ENCODE measurements at regions not wholly inside any gene's neighbourhood (a gene's known extent, or its start where the extent isn't known, plus 50 kb on each side); places are given as distances from the start of the nearest gene placed in this dataset.

GRCh38 chr5:50975840-50976239, 309.4 kb downstream of the PARP8 start:
- TF ChIP-seq ETS1 (IDR thresholded peaks at IDR 0.05) (no peak), POLR2AphosphoS5 (IDR thresholded peaks at IDR 0.05; ENCODE audit: low read depth) (no peak), JUNB (IDR thresholded peaks at IDR 0.05; ENCODE audit: unreplicated experiment) (no peak), NANOG (IDR thresholded peaks at IDR 0.05; ENCODE audit: borderline replicate concordance) (no peak), EZH2phosphoT487 (IDR thresholded peaks at IDR 0.05; ENCODE audit: unreplicated experiment) (no peak), EZH2 (IDR thresholded peaks at IDR 0.05; ENCODE audit: low read depth, unreplicated experiment) (no peak)
- TF ChIP-seq, protein P1, sequence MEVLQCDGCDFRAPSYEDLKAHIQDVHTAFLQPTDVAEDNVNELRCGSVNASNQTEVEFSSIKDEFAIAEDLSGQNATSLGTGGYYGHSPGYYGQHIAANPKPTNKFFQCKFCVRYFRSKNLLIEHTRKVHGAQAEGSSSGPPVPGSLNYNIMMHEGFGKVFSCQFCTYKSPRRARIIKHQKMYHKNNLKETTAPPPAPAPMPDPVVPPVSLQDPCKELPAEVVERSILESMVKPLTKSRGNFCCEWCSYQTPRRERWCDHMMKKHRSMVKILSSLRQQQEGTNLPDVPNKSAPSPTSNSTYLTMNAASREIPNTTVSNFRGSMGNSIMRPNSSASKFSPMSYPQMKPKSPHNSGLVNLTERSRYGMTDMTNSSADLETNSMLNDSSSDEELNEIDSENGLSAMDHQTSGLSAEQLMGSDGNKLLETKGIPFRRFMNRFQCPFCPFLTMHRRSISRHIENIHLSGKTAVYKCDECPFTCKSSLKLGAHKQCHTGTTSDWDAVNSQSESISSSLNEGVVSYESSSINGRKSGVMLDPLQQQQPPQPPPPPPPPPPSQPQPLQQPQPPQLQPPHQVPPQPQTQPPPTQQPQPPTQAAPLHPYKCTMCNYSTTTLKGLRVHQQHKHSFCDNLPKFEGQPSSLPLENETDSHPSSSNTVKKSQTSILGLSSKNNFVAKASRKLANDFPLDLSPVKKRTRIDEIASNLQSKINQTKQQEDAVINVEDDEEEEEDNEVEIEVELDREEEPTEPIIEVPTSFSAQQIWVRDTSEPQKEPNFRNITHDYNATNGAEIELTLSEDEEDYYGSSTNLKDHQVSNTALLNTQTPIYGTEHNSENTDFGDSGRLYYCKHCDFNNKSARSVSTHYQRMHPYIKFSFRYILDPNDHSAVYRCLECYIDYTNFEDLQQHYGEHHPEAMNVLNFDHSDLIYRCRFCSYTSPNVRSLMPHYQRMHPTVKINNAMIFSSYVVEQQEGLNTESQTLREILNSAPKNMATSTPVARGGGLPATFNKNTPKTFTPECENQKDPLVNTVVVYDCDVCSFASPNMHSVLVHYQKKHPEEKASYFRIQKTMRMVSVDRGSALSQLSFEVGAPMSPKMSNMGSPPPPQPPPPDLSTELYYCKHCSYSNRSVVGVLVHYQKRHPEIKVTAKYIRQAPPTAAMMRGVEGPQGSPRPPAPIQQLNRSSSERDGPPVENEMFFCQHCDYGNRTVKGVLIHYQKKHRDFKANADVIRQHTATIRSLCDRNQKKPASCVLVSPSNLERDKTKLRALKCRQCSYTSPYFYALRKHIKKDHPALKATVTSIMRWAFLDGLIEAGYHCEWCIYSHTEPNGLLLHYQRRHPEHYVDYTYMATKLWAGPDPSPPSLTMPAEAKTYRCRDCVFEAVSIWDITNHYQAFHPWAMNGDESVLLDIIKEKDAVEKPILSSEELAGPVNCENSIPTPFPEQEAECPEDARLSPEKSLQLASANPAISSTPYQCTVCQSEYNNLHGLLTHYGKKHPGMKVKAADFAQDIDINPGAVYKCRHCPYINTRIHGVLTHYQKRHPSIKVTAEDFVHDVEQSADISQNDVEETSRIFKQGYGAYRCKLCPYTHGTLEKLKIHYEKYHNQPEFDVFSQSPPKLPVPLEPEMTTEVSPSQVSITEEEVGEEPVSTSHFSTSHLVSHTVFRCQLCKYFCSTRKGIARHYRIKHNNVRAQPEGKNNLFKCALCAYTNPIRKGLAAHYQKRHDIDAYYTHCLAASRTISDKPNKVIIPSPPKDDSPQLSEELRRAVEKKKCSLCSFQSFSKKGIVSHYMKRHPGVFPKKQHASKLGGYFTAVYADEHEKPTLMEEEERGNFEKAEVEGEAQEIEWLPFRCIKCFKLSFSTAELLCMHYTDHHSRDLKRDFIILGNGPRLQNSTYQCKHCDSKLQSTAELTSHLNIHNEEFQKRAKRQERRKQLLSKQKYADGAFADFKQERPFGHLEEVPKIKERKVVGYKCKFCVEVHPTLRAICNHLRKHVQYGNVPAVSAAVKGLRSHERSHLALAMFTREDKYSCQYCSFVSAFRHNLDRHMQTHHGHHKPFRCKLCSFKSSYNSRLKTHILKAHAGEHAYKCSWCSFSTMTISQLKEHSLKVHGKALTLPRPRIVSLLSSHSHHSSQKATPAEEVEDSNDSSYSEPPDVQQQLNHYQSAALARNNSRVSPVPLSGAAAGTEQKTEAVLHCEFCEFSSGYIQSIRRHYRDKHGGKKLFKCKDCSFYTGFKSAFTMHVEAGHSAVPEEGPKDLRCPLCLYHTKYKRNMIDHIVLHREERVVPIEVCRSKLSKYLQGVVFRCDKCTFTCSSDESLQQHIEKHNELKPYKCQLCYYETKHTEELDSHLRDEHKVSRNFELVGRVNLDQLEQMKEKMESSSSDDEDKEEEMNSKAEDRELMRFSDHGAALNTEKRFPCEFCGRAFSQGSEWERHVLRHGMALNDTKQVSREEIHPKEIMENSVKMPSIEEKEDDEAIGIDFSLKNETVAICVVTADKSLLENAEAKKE (CRISPR knock-in tag; IDR thresholded peaks at IDR 0.05), result no peak
- no peaks in the 10 kb centered on the region for H3K4me1 Mint-ChIP-seq

More at GRCh38 chr5:50975840-50976239, 309.4 kb downstream of the PARP8 start:
- Histone ChIP-seq H3F3A (replicated peaks; ENCODE audit: low read depth) (no peaks in the 10 kb centered on the region), H2AFZ (no peak overlapping the region), H3K27me3 (ENCODE audit: insufficient read depth) (peaks cover 12% of the 10 kb centered on the region), H3K9me2 (ENCODE audit: insufficient read depth) (no peaks in the 10 kb centered on the region), H3K4me3 (no peak overlapping the region), H3K27ac (ENCODE audit: low read depth) (no peak overlapping the region), H3K36me3 (ENCODE audit: insufficient read depth) (no peaks in the 10 kb centered on the region), H4K20me1 (replicated peaks; ENCODE audit: insufficient read depth) (no peaks in the 10 kb centered on the region), H3K4me1 (ENCODE audit: insufficient read depth) (peaks cover 2% of the 10 kb centered on the region; the same call in 1 of the 2 replicates), H3K4me2 (no peak overlapping the region), H3K79me2 (replicated peaks; ENCODE audit: insufficient read depth) (no peaks in the 10 kb centered on the region)
- no peak for ATAC-seq
- Mint-ChIP-seq H3K9me3 (peaks cover 3% of the 10 kb centered on the region; the same call in 1 of the 3 replicates), H3K4me3 (no peak overlapping the region), H3K27me3 (ENCODE audit: insufficient read depth, low read depth, poor library complexity) (peaks cover 7% of the 10 kb centered on the region), H3K36me3 (ENCODE audit: low read depth) (0 out of 3 replicates have a peak, but pooled peaks cover 3% of the 10 kb centered on the region), H3K27ac (no peak overlapping the region)
- no peak for DNase-seq (ENCODE audit: low spot score)

All from GM23338 (cell line).